GM19455 (cell line): ENCODE measurements at regions not wholly inside any gene's neighbourhood (a gene's known extent, or its start where the extent isn't known, plus 50 kb on each side); places are given as distances from the start of the nearest gene placed in this dataset.
"Not testable (repeated sequence)": the region's sequence is repeated elsewhere in the genome, so short reads cannot be mapped to it uniquely, and the experiment has no call there.

Experiments used
- ATAC-seq: cut with Tn5 transposase; IDR thresholded peaks from one replicate; pipeline ENCODE4 v1.9.1; 2021; ENCODE audit not compliant: unreplicated experiment

GRCh38 chr5:4013106-4013898, 417.7 kb downstream of the IRX1 start:
- no peak for ATAC-seq

GRCh38 chr5:4015709-4016108, 420.1 kb downstream of the IRX1 start:
- ATAC-seq, result no peak

- ATAC-seq, result no peak
These were observed 421.6 kb downstream of the IRX1 start for GRCh38 chr5:4017076-4017803.

- ATAC-seq, result no peak
These were observed 422.4 kb downstream of the IRX1 start for GRCh38 chr5:4018007-4018406.

- no peak for ATAC-seq
These were observed 423.6 kb downstream of the IRX1 start for GRCh38 chr5:4019009-4019769.

DNA sequence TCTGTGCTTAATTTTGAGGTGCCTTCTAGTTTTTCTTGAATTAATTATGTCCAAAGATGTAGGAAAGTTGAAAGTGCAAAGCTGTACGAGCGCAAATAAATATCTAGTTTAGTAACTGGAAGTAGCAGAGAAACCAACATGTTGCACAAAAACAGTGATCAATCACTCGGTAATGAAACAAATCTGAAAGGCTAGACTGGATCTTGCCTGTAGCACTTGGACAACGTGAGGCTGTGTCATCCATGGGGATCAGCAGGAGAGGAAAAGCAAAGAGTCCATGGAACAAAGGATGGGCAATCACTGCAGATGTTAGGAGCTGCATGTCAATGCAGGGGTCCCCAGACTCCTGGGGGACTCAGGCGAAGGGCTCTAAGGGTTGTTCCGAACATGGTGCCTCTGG, 424.2 kb downstream of the IRX1 start:
- no peak for ATAC-seq

GRCh38 chr5:4020400-4020799, 424.8 kb downstream of the IRX1 start:
- no peak for ATAC-seq

DNA sequence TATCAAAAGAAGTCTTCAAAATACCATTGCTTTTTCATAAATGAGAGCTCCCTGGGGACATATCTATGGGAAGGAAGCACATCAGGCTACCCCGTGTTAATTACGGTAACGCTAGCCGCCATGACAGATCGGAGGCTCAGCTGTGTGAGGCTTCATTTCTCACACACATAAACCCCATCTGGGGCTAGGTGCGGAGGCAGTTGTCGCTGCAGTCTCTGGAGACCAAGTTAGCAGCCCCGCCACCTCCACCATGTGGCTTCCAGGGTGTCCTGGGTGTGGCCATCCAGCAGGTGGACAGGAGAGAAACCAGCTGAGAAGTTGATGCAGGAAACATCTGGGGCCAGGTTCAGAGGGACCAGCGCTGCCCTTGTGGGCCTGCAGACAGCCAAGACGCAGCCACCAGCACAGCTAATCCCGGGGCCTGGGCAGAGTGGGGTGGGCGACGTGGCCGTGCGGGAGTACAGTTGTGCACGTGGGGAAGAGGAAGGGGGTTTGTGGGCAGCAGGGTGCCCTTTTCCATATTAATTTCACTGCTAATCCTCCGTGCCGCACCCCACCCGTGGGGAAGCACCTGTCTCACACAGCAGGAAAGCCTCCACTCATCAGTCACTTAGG, 426.5 kb downstream of the IRX1 start:
- no peak for ATAC-seq

- ATAC-seq, result no peak
These were observed 427.6 kb downstream of the IRX1 start for GRCh38 chr5:4023091-4023752.

DNA sequence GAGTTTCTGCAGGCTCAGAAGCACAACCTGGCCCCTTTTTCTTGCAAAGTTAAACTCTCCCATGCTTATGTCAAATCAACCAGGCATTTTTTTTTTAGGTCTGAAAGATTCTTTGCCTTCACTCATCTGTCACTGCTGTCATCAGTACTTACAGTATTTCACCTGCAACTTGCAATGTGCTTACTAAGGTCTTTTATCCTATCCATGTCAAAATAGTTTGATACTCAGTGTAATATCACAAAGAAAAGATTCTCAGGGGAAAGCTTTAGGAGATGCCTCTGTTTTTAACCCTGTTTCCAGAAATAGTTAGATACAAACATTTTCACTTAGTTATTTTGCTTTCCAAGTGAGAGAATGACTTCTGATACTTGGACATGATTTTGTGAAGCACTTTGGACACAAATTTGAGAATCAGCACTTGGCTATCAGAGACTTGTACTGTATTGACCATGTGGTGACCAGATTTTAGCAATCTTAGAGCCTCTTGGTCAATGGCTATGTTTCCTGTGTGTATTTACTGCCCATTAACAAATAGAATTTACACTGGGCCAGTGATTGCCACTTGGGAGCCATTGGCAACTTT, 428.2 kb downstream of the IRX1 start:
- ATAC-seq, result no peak

GRCh38 chr5:4027088-4027734, 431.6 kb downstream of the IRX1 start:
- no peak for ATAC-seq

GRCh38 chr5:4028384-4028783, 432.8 kb downstream of the IRX1 start:
- no peak for ATAC-seq

GRCh38 chr5:4033546-4033945, 437.9 kb downstream of the IRX1 start:
- not testable (repeated sequence) for ATAC-seq

GRCh38 chr5:4036861-4037260, 441.2 kb downstream of the IRX1 start:
- no peak for ATAC-seq

GRCh38 chr5:4038994-4039393, 443.4 kb downstream of the IRX1 start:
- ATAC-seq, result no peak

DNA sequence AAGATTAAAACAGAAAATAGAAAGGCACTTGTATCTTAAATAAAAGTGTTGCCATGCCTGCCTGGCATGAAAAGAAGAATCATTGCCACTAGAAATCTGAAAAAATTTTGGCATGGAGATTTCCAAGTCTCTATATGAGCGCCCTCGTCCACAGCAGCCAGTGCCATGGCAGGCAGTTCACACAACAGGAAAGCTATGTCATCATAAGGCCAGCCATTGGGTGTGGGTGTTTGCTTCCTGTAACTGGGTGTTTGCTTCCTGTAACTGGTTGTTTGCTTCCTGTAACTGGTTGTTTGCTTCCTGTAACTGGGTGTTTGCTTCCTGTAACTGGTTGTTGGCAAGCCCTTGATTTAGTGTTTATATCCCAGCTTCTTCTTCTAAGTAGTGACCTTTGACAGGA, 446.7 kb downstream of the IRX1 start:
- ATAC-seq, result no peak

DNA sequence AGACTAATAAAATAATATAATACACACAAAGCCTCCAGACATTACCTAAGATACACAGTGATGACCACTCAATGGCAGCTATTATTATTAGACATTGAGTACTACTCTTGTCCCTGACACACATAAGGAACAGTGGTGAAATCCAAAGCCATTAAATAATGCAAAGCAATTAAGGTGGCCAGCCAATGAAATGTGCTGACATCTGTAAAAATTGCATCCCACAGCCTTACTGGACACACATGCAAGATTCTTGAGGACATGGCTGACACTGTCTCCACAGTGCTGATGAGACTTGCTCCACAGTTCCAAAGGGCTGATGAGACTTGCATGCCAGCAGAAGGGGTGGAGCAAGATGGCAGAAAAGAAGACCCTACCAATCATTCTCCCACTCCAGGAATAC, 447.5 kb downstream of the IRX1 start:
- ATAC-seq, result no peak

DNA sequence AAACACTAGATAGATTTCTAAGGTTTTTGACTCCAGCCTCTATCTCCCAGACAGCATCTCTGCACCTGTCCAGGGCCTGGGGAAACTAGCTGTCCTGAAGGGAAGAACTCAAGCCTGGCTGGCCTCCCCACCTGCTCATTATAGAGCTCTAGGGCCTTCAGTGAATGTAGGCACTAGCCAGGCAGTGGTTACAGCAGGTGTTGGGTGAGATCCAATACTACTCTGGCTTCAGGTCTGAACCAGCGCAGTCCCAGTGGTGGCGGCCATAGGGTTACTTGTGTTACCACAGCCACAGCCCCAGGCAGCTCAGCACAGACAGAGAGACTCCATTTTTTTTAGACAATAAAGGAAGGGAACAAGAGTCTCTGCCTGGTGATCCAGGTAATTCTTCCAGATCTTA, 449.2 kb downstream of the IRX1 start:
- ATAC-seq, result no peak

GRCh38 chr5:4048398-4048797, 452.8 kb downstream of the IRX1 start:
- no peak for ATAC-seq

DNA sequence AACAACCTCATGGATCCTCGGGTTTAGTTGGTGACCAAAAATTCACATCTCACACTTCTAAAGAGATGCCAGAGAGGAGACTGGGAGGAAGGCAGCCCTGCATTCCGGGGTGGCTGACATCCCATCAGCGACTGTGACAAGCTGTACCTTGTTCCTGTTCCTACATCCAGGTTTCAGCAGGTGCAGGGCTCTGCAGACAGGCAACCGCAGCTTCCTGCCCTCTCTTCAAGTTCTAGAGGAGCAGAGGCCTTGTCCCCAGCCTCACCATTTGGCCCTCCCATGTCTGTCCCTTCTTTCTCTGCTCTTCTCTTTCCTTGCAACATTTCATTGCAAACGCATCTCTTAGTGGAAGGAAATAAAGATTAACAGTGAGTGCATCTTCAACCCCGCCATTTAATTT, 454.6 kb downstream of the IRX1 start:
- no peak for ATAC-seq
